Calu3 (cell line): ENCODE measurements at regions not wholly inside any gene's neighbourhood (a gene's known extent, or its start where the extent isn't known, plus 50 kb on each side); places are given as distances from the start of the nearest gene placed in this dataset.

Experiments
- BruUV-seq: library from RNA; stranded (reverse); fragments of 400-500 nt; replicated peaks from 2 replicates; lab custom pipeline; 2021; lab: Mats Ljungman, UMichigan
- CTCF ChIA-PET: fragments of 300-600 bp; sonication (Branson Sonifier 250); formaldehyde crosslinking; loops from one replicate; lab custom pipeline; 2022; ENCODE audit warnings: antibody characterized with exemption; lab: Charles Lee
- DNase-seq: peaks from one replicate; pipeline ENCODE4 v3.0.0; 2022
- H3K27ac Mint-ChIP-seq: one replicate; pipeline ENCODE4 v1.8.0; 2022; ENCODE audit warnings: mixed read lengths; ENCODE audit not compliant: unreplicated experiment
- H3K27me3 Mint-ChIP-seq: one replicate; pipeline ENCODE4 v1.8.0; 2022; ENCODE audit warnings: mixed read lengths; ENCODE audit not compliant: unreplicated experiment
- H3K36me3 Mint-ChIP-seq: one replicate; pipeline ENCODE4 v1.8.0; 2022; ENCODE audit warnings: mild to moderate bottlenecking, moderate library complexity, mixed read lengths; ENCODE audit not compliant: insufficient read depth, unreplicated experiment
- H3K4me1 Mint-ChIP-seq: one replicate; pipeline ENCODE4 v1.8.0; 2022; ENCODE audit warnings: mild to moderate bottlenecking, low read depth, mixed read lengths; ENCODE audit not compliant: unreplicated experiment
- H3K4me3 Mint-ChIP-seq: one replicate; pipeline ENCODE4 v1.8.0; 2022; ENCODE audit warnings: mild to moderate bottlenecking, low read depth, moderate library complexity, mixed read lengths; ENCODE audit not compliant: unreplicated experiment
- H3K9me3 Mint-ChIP-seq: one replicate; pipeline ENCODE4 v1.8.0; 2022; ENCODE audit warnings: low read depth, mixed read lengths; ENCODE audit not compliant: unreplicated experiment
- CTCF ChIP-seq: fragments of 200-600 bp; IDR thresholded peaks from one replicate; pipeline ENCODE4 v1.8.0; 2022; ENCODE audit warnings: antibody characterized with exemption; ENCODE audit not compliant: unreplicated experiment
- intact Hi-C: fragments of 100-400 bp; cut with micrococcal nuclease; formaldehyde crosslinking; loops from one replicate; pipeline ENCODE4 v1.10.0; 2022; ENCODE audit not compliant: unreplicated experiment

- no peaks in the 10 kb centered on the region for H3K27me3 Mint-ChIP-seq
- no peak for DNase-seq
- BruUV-seq, result no TSS peak
- H3K27ac Mint-ChIP-seq, result no peak overlapping the region
- intact Hi-C loops, result loop anchor here (10.0 kb wide), 1 partner anchor 656 kb away; no protein-coding TSS in a partner anchor
- H3K4me3 Mint-ChIP-seq, result no peak overlapping the region
- CTCF ChIA-PET, result no interaction called here
- TF ChIP-seq CTCF, result no peak
- no peaks in the 10 kb centered on the region for H3K4me1 Mint-ChIP-seq
- H3K9me3 Mint-ChIP-seq, result no peaks in the 10 kb centered on the region
- no peaks in the 10 kb centered on the region for H3K36me3 Mint-ChIP-seq
Observed at GRCh38 chr4:110978761-110979160, 355.9 kb upstream of the PITX2 start.

- no TSS peak for BruUV-seq
- no peak for DNase-seq
- intact Hi-C loops, result no loop called here
- Mint-ChIP-seq H3K4me1 (no peaks in the 10 kb centered on the region), H3K27ac (no peak overlapping the region), H3K27me3 (no peaks in the 10 kb centered on the region), H3K4me3 (no peak overlapping the region), H3K9me3 (no peaks in the 10 kb centered on the region), H3K36me3 (no peaks in the 10 kb centered on the region)
- CTCF ChIA-PET, result no interaction called here
- no peak for TF ChIP-seq CTCF
Observed at GRCh38 chr4:110982486-110982885, 359.6 kb upstream of the PITX2 start.

GRCh38 chr4:110988722-110989121, 365.8 kb upstream of the PITX2 start:
- no peak for DNase-seq
- intact Hi-C loops, result no loop called here
- no peak overlapping the region for H3K4me3 Mint-ChIP-seq
- no peak for TF ChIP-seq CTCF
- H3K27ac Mint-ChIP-seq, result no peak overlapping the region
- no peaks in the 10 kb centered on the region for H3K4me1 Mint-ChIP-seq
- CTCF ChIA-PET, result no interaction called here
- no TSS peak for BruUV-seq
- no peaks in the 10 kb centered on the region for H3K9me3 Mint-ChIP-seq
- no peaks in the 10 kb centered on the region for H3K36me3 Mint-ChIP-seq
- no peaks in the 10 kb centered on the region for H3K27me3 Mint-ChIP-seq

- DNase-seq, result no peak
- BruUV-seq, result no TSS peak
- Mint-ChIP-seq H3K27me3 (no peaks in the 10 kb centered on the region), H3K9me3 (no peaks in the 10 kb centered on the region), H3K36me3 (no peaks in the 10 kb centered on the region), H3K27ac (no peak overlapping the region), H3K4me3 (no peak overlapping the region), H3K4me1 (no peaks in the 10 kb centered on the region)
- intact Hi-C loops, result no loop called here
- CTCF ChIA-PET, result no interaction called here
- no peak for TF ChIP-seq CTCF
Observed at GRCh38 chr4:110989125-110989524, 366.2 kb upstream of the PITX2 start.
